ENCODE measurements at regions not wholly inside any gene's neighbourhood (a gene's known extent, or its start where the extent isn't known, plus 50 kb on each side); places are given as distances from the start of the nearest gene placed in this dataset.

GRCh38 chr15:59896663-59897074 lies 107.4 kb upstream of the FOXB1 start:
- no peak for TF ChIP-seq CEBPB (IDR thresholded peaks at IDR 0.05; ENCODE audit: low read depth)
- no peak for TF ChIP-seq YY1 (IDR thresholded peaks at IDR 0.05; ENCODE audit: extremely low read depth, insufficient replicate concordance, low read depth, low read length)
- TF ChIP-seq CTCF (IDR thresholded peaks at IDR 0.05 in 2 of 3, conservative IDR thresholded peaks at IDR 0.05 in 1 of 3; ENCODE audit: borderline replicate concordance in 1 of 3, insufficient read depth in 1 of 3, low read depth in 2 of 3, low read length in 2 of 3), result no peak
- TF ChIP-seq REST (IDR thresholded peaks at IDR 0.05; ENCODE audit: low read depth), result no peak

Data from HCT116 (cell line).